HEK293 (cell line): ENCODE measurements at regions not wholly inside any gene's neighbourhood (a gene's known extent, or its start where the extent isn't known, plus 50 kb on each side); places are given as distances from the start of the nearest gene placed in this dataset.

ENCODE experiments used
- CTCF ChIA-PET: fragments of 350-600 bp; formaldehyde crosslinking; extraction: SDS; loops from one replicate; lab custom pipeline; 2021; ENCODE audit warnings: antibody characterized with exemption; lab: Yijun Ruan, JAX
- POLR2A ChIA-PET: fragments of 300-600 bp; formaldehyde crosslinking; extraction: SDS; loops from one replicate; lab custom pipeline; 2020; ENCODE audit warnings: antibody characterized with exemption, inconsistent platforms; lab: Yijun Ruan, JAX
- H3K27ac ChIP-seq: fragments of 200-500 bp; sonication (Bioruptor generic); 2 replicates; pipeline ENCODE4 v1.5.1; 2014; ENCODE audit warnings: low read depth, low read length, control low read depth, inconsistent platforms; ENCODE audit errors: extremely low read depth
- H3K36me3 ChIP-seq, 2 experiments: fragments of 200-500 bp in 1 of 2; sonication (Bioruptor generic) in 1 of 2; 1 replicate in 1 of 2; 2 replicates in 1 of 2; pipeline ENCODE4 v1.5.1; 2014 to 2017; ENCODE audit warnings: inconsistent platforms in 2 of 2, low read length in 2 of 2; ENCODE audit not compliant: control insufficient read depth in 2 of 2, insufficient read depth in 1 of 2
- H3K4me1 ChIP-seq: fragments of 200-500 bp; sonication (Bioruptor generic); 2 replicates; pipeline ENCODE4 v1.5.1; 2014; ENCODE audit warnings: mild to moderate bottlenecking, low read length, inconsistent platforms; ENCODE audit not compliant: control insufficient read depth, insufficient read depth
- H3K4me3 ChIP-seq: 2 replicates; pipeline ENCODE4 v1.5.1; 2011; ENCODE audit warnings: low read depth, mild to moderate bottlenecking, control low read depth, low read length, moderate library complexity
- H3K9me3 ChIP-seq: fragments of 200-500 bp; sonication (Bioruptor generic); 2 replicates; pipeline ENCODE4 v1.5.1; 2014; ENCODE audit warnings: low read depth, low read length, inconsistent platforms; ENCODE audit not compliant: control insufficient read depth, insufficient read depth
- SETDB1 ChIP-seq: IDR thresholded peaks from one replicate; pipeline ENCODE4 v1.6.1; 2017; ENCODE audit warnings: mild to moderate bottlenecking, low read length, moderate library complexity, mixed read lengths; ENCODE audit not compliant: insufficient read length
- ZBTB8A ChIP-seq: fragments of 450-650 bp; formaldehyde crosslinking; IDR thresholded peaks from 2 replicates; pipeline ENCODE4 v1.5.1; 2016; ENCODE audit warnings: missing biosample characterization, missing genetic modification characterization
- ZFP37 ChIP-seq: fragments of 450-650 bp; formaldehyde crosslinking; IDR thresholded peaks from 2 replicates; pipeline ENCODE4 v1.5.1; 2016; ENCODE audit warnings: missing biosample characterization, missing genetic modification characterization
- ZIC2 ChIP-seq: fragments of 450-650 bp; formaldehyde crosslinking; IDR thresholded peaks from 2 replicates; pipeline ENCODE4 v1.5.1; 2016; ENCODE audit warnings: missing biosample characterization, missing genetic modification characterization
- ZNF114 ChIP-seq: fragments of 450-650 bp; formaldehyde crosslinking; IDR thresholded peaks from 2 replicates; pipeline ENCODE4 v1.5.0; 2017; ENCODE audit warnings: missing biosample characterization, missing genetic modification characterization
- ZNF350 ChIP-seq: fragments of 450-650 bp; formaldehyde crosslinking; IDR thresholded peaks from 2 replicates; pipeline ENCODE4 v1.5.0; 2017; ENCODE audit warnings: missing biosample characterization, mild to moderate bottlenecking, missing genetic modification characterization
- ZNF610 ChIP-seq: fragments of 450-650 bp; formaldehyde crosslinking; IDR thresholded peaks from 2 replicates; pipeline ENCODE4 v1.5.1; 2016; ENCODE audit warnings: missing biosample characterization, missing genetic modification characterization, borderline replicate concordance
- ZNF621 ChIP-seq: fragments of 450-650 bp; formaldehyde crosslinking; IDR thresholded peaks from 2 replicates; pipeline ENCODE4 v1.5.1; 2017; ENCODE audit warnings: missing biosample characterization, missing genetic modification characterization
- ZNF654 ChIP-seq: fragments of 450-650 bp; formaldehyde crosslinking; IDR thresholded peaks from 2 replicates; pipeline ENCODE4 v1.5.1; 2016; ENCODE audit warnings: low read depth, missing biosample characterization, missing genetic modification characterization
- ZNF776 ChIP-seq: fragments of 450-650 bp; formaldehyde crosslinking; IDR thresholded peaks from 2 replicates; pipeline ENCODE4 v1.5.0; 2017; ENCODE audit warnings: missing biosample characterization, missing genetic modification characterization, borderline replicate concordance
- ZNF777 ChIP-seq: fragments of 450-650 bp; formaldehyde crosslinking; IDR thresholded peaks from 2 replicates; pipeline ENCODE4 v1.5.1; 2017; ENCODE audit warnings: missing biosample characterization, missing genetic modification characterization, borderline replicate concordance
- TF ChIP-seq, protein P1 (sequence below): fragments of 450-650 bp; formaldehyde crosslinking; IDR thresholded peaks from 2 replicates; pipeline ENCODE4 v1.5.1; 2016; ENCODE audit warnings: missing biosample characterization, missing genetic modification characterization
- TF ChIP-seq, protein P2 (sequence below): fragments of 450-650 bp; formaldehyde crosslinking; IDR thresholded peaks from 2 replicates; pipeline ENCODE4 v1.5.1; 2016; ENCODE audit warnings: missing biosample characterization, missing genetic modification characterization
- TF ChIP-seq, protein P3 (sequence below): fragments of 450-650 bp; formaldehyde crosslinking; IDR thresholded peaks from 2 replicates; pipeline ENCODE4 v1.5.1; 2016; ENCODE audit warnings: missing biosample characterization, missing genetic modification characterization
- TF ChIP-seq, protein P4 (sequence below): fragments of 450-650 bp; formaldehyde crosslinking; IDR thresholded peaks from 2 replicates; pipeline ENCODE4 v1.5.1; 2016; ENCODE audit warnings: missing biosample characterization, missing genetic modification characterization, low read depth

- TF ChIP-seq, protein P1, sequence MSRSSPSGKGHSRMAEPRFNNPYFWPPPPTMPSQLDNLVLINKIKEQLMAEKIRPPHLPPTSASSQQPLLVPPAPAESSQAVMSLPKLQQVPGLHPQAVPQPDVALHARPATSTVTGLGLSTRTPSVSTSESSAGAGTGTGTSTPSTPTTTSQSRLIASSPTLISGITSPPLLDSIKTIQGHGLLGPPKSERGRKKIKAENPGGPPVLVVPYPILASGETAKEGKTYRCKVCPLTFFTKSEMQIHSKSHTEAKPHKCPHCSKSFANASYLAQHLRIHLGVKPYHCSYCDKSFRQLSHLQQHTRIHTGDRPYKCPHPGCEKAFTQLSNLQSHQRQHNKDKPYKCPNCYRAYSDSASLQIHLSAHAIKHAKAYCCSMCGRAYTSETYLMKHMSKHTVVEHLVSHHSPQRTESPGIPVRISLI (tag by site-specific recombination) = no peak
- TF ChIP-seq ZNF350 (tag by site-specific recombination) = no peak
These were observed 105.6 kb upstream of the CCDC150 start (continued) for GRCh38 chr2:196533772-196534397.

GRCh38 chr2:196534495-196534894, 105.0 kb upstream of the CCDC150 start:
- H3K4me3 ChIP-seq = no peak overlapping the region
- TF ChIP-seq, protein P2, sequence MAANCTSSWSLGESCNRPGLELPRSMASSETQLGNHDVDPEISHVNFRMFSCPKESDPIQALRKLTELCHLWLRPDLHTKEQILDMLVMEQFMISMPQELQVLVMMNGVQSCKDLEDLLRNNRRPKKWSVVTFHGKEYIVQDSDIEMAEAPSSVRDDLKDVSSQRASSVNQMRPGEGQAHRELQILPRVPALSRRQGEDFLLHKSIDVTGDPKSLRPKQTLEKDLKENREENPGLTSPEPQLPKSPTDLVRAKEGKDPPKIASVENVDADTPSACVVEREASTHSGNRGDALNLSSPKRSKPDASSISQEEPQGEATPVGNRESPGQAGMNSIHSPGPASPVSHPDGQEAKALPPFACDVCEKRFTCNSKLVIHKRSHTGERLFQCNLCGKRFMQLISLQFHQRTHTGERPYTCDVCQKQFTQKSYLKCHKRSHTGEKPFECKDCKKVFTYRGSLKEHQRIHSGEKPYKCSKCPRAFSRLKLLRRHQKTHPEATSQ = no peak
- no peak for TF ChIP-seq ZNF610 (tag by site-specific recombination)
- TF ChIP-seq SETDB1 = no peak
- no peaks in the 10 kb centered on the region for H3K36me3 ChIP-seq
- H3K27ac ChIP-seq = no peak overlapping the region
- H3K4me1 ChIP-seq = no peaks in the 10 kb centered on the region
- CTCF ChIA-PET = interaction anchor here (0.7 kb wide), 1 partner anchor 879 kb away, joined by 5 read pairs; no protein-coding TSS in a partner anchor
- no peaks in the 10 kb centered on the region for H3K9me3 ChIP-seq
- POLR2A ChIA-PET = no interaction called here

DNA sequence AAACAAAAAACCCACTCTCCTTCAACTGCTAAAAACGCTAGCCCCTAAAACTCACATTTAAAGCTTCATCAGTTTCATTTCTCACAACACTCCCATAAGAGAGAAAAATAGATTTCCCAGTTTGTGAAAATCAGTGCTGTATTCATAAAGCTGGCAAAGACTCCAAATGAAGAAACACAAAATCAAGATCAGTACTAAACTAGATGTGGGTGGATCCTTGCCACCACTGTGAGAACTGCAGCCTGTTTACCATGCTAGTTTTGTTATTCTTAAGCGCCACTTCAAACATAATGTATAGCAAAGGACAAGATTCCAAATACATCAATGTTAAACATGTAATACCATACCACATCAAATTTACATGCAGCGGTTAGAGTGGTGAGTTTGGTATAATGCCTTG, 104.5 kb upstream of the CCDC150 start:
- ChIA-PET CTCF (no interaction called here), POLR2A (no interaction called here)
- Histone ChIP-seq H3K4me1 (no peaks in the 10 kb centered on the region), H3K27ac (no peak overlapping the region), H3K9me3 (no peaks in the 10 kb centered on the region), H3K4me3 (no peak overlapping the region), H3K36me3 (no peaks in the 10 kb centered on the region)
- TF ChIP-seq ZNF776 (tag by site-specific recombination) (no peak), ZIC2 (no peak), ZBTB8A (tag by site-specific recombination) (no peak)

- H3K4me3 ChIP-seq = no peak overlapping the region
- no peaks in the 10 kb centered on the region for H3K4me1 ChIP-seq
- TF ChIP-seq ZNF777 = no peak
- TF ChIP-seq, protein P3, sequence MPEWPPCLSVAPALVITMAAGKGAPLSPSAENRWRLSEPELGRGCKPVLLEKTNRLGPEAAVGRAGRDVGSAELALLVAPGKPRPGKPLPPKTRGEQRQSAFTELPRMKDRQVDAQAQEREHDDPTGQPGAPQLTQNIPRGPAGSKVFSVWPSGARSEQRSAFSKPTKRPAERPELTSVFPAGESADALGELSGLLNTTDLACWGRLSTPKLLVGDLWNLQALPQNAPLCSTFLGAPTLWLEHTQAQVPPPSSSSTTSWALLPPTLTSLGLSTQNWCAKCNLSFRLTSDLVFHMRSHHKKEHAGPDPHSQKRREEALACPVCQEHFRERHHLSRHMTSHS (tag by site-specific recombination) = no peak
- no peak for TF ChIP-seq ZNF621 (tag by site-specific recombination)
- TF ChIP-seq, protein P4, sequence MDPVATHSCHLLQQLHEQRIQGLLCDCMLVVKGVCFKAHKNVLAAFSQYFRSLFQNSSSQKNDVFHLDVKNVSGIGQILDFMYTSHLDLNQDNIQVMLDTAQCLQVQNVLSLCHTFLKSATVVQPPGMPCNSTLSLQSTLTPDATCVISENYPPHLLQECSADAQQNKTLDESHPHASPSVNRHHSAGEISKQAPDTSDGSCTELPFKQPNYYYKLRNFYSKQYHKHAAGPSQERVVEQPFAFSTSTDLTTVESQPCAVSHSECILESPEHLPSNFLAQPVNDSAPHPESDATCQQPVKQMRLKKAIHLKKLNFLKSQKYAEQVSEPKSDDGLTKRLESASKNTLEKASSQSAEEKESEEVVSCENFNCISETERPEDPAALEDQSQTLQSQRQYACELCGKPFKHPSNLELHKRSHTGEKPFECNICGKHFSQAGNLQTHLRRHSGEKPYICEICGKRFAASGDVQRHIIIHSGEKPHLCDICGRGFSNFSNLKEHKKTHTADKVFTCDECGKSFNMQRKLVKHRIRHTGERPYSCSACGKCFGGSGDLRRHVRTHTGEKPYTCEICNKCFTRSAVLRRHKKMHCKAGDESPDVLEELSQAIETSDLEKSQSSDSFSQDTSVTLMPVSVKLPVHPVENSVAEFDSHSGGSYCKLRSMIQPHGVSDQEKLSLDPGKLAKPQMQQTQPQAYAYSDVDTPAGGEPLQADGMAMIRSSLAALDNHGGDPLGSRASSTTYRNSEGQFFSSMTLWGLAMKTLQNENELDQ (tag by site-specific recombination) = no peak
- peak; percentile 13; the same call in 1 of the 2 replicates for TF ChIP-seq ZNF654 (tag by site-specific recombination)
- TF ChIP-seq ZFP37 (tag by site-specific recombination) = no peak
- no peak for TF ChIP-seq ZNF114
- H3K9me3 ChIP-seq = no peaks in the 10 kb centered on the region
- no peaks in the 10 kb centered on the region for H3K36me3 ChIP-seq
- ChIA-PET POLR2A (no interaction called here), CTCF (no interaction called here)
- no peak overlapping the region for H3K27ac ChIP-seq
These were observed 103.8 kb upstream of the CCDC150 start for GRCh38 chr2:196535742-196536141.
